MM.1S (cell line): ENCODE measurements at regions not wholly inside any gene's neighbourhood (a gene's known extent, or its start where the extent isn't known, plus 50 kb on each side); places are given as distances from the start of the nearest gene placed in this dataset.

Source experiments
- DNase-seq: peaks from one replicate; pipeline ENCODE4 v3.0.0-alpha.2; 2015
- H2AFZ ChIP-seq: fragments of 300-600 bp; sonication (generic); 2 replicates; pipeline ENCODE4 v1.6.0; 2016; ENCODE audit warnings: antibody characterized with exemption, low read length
- H3F3A ChIP-seq: fragments of 300-600 bp; sonication (generic); 2 replicates; pipeline ENCODE4 v1.6.1; 2016; ENCODE audit warnings: mild to moderate bottlenecking, antibody characterized with exemption, low read length, moderate library complexity, mixed read lengths; ENCODE audit not compliant: insufficient read depth
- H3K27ac ChIP-seq: fragments of 300-600 bp; sonication (generic); 2 replicates; pipeline ENCODE4 v1.5.1; 2016; ENCODE audit warnings: mild to moderate bottlenecking, low read length
- H3K27me3 ChIP-seq: fragments of 300-600 bp; sonication (generic); replicated peaks from 2 replicates; pipeline ENCODE4 v1.6.0; 2016; ENCODE audit warnings: low read length; ENCODE audit not compliant: insufficient read depth
- H3K36me3 ChIP-seq: fragments of 300-600 bp; sonication (generic); replicated peaks from 2 replicates; pipeline ENCODE4 v1.6.1; 2016; ENCODE audit warnings: mild to moderate bottlenecking, low read length, mixed read lengths; ENCODE audit not compliant: insufficient read depth
- H3K4me1 ChIP-seq: fragments of 300-600 bp; sonication (generic); 2 replicates; pipeline ENCODE4 v1.6.1; 2016; ENCODE audit warnings: low read length, mixed read lengths
- H3K4me2 ChIP-seq: fragments of 300-600 bp; sonication (generic); 2 replicates; pipeline ENCODE4 v1.6.0; 2016; ENCODE audit warnings: low read depth, low read length
- H3K4me3 ChIP-seq: fragments of 300-600 bp; sonication (generic); 2 replicates; pipeline ENCODE4 v1.5.1; 2016; ENCODE audit warnings: low read length, mixed read lengths
- H3K79me2 ChIP-seq: fragments of 300-600 bp; sonication (generic); 2 replicates; pipeline ENCODE4 v1.6.1; 2016; ENCODE audit warnings: mixed run types, low read length, mixed read lengths
- H3K9ac ChIP-seq: fragments of 300-600 bp; sonication (generic); 2 replicates; pipeline ENCODE4 v1.6.1; 2016; ENCODE audit warnings: low read length, mixed read lengths
- H3K9me2 ChIP-seq: fragments of 300-600 bp; sonication (generic); replicated peaks from 2 replicates; pipeline ENCODE4 v1.6.1; 2016; ENCODE audit warnings: mild to moderate bottlenecking, low read length, mixed read lengths; ENCODE audit not compliant: insufficient read depth
- H3K9me3 ChIP-seq: fragments of 300-600 bp; sonication (generic); replicated peaks from 2 replicates; pipeline ENCODE4 v1.6.1; 2016; ENCODE audit warnings: mild to moderate bottlenecking, low read length, mixed read lengths; ENCODE audit not compliant: insufficient read depth
- H4K20me1 ChIP-seq: fragments of 300-600 bp; sonication (generic); 2 replicates; pipeline ENCODE4 v1.6.1; 2016; ENCODE audit warnings: mild to moderate bottlenecking, low read length, moderate library complexity, mixed read lengths; ENCODE audit not compliant: insufficient read depth
- CTCF ChIP-seq: fragments of 300-600 bp; sonication (generic); IDR thresholded peaks from 2 replicates; pipeline ENCODE4 v1.5.1; 2016; ENCODE audit warnings: antibody characterized with exemption, low read length, mixed read lengths
- EZH2 ChIP-seq: fragments of 300-600 bp; sonication (generic); optimal IDR thresholded peaks from 2 replicates; pipeline ENCODE3; 2017; ENCODE audit warnings: low read depth, mild to moderate bottlenecking, antibody characterized with exemption, low read length, mixed read lengths
- EZH2phosphoT487 ChIP-seq: fragments of 300-600 bp; sonication (generic); IDR thresholded peaks from 2 replicates; pipeline ENCODE4 v1.6.1; 2018; ENCODE audit warnings: antibody characterized with exemption, low read length

GRCh38 chr3:22269831-22270230 is 518.8 kb upstream of the ZNF385D start:
- Histone ChIP-seq H3K9me3 (no peaks in the 10 kb centered on the region), H4K20me1 (no peaks in the 10 kb centered on the region), H3K36me3 (no peaks in the 10 kb centered on the region), H3K27ac (no peak overlapping the region), H3K9me2 (no peaks in the 10 kb centered on the region), H3F3A (no peaks in the 10 kb centered on the region), H2AFZ (no peak overlapping the region), H3K4me3 (no peak overlapping the region), H3K4me2 (no peak overlapping the region), H3K79me2 (no peaks in the 10 kb centered on the region), H3K9ac (no peak overlapping the region), H3K27me3 (no peaks in the 10 kb centered on the region), H3K4me1 (no peaks in the 10 kb centered on the region)
- TF ChIP-seq EZH2 (no peak), CTCF (no peak), EZH2phosphoT487 (no peak)
- no peak for DNase-seq

GRCh38 chr3:22276351-22276750 is 525.3 kb upstream of the ZNF385D start:
- Histone ChIP-seq H2AFZ (no peak overlapping the region), H3K9me3 (no peaks in the 10 kb centered on the region), H3K4me3 (no peak overlapping the region), H3K36me3 (no peaks in the 10 kb centered on the region), H3K79me2 (no peaks in the 10 kb centered on the region), H3K4me2 (no peak overlapping the region), H3K4me1 (no peaks in the 10 kb centered on the region), H4K20me1 (no peaks in the 10 kb centered on the region), H3K9ac (no peak overlapping the region), H3K27ac (no peak overlapping the region), H3K27me3 (no peaks in the 10 kb centered on the region), H3K9me2 (no peaks in the 10 kb centered on the region), H3F3A (no peaks in the 10 kb centered on the region)
- TF ChIP-seq CTCF, result no peak
- no peak for TF ChIP-seq EZH2
- TF ChIP-seq EZH2phosphoT487, result no peak
- DNase-seq, result no peak

- no peaks in the 10 kb centered on the region for H3F3A ChIP-seq
- no peaks in the 10 kb centered on the region for H3K4me1 ChIP-seq
- no peak for DNase-seq
Measured at GRCh38 chr3:22284559-22284958, 533.5 kb upstream of the ZNF385D start.

More at GRCh38 chr3:22284559-22284958, 533.5 kb upstream of the ZNF385D start:
- H3K9ac ChIP-seq, result no peak overlapping the region
- no peak overlapping the region for H3K4me2 ChIP-seq
- no peaks in the 10 kb centered on the region for H3K27me3 ChIP-seq
- H4K20me1 ChIP-seq, result no peaks in the 10 kb centered on the region
- H3K36me3 ChIP-seq, result no peaks in the 10 kb centered on the region
- H2AFZ ChIP-seq, result no peak overlapping the region
- no peaks in the 10 kb centered on the region for H3K9me3 ChIP-seq
- H3K27ac ChIP-seq, result no peak overlapping the region
- H3K4me3 ChIP-seq, result no peak overlapping the region
- no peaks in the 10 kb centered on the region for H3K79me2 ChIP-seq
- H3K9me2 ChIP-seq, result no peaks in the 10 kb centered on the region
- TF ChIP-seq EZH2phosphoT487, result no peak
- no peak for TF ChIP-seq CTCF
- TF ChIP-seq EZH2, result no peak
